MV-4-11 (cell line): ENCODE measurements at regions not wholly inside any gene's neighbourhood (a gene's known extent, or its start where the extent isn't known, plus 50 kb on each side); places are given as distances from the start of the nearest gene placed in this dataset.
"Not testable (repeated sequence)": the region's sequence is repeated elsewhere in the genome, so short reads cannot be mapped to it uniquely, and the experiment has no call there.

Experiments
- DNase-seq: peaks from one replicate; lab custom pipeline; 2025; lab: John Stamatoyannopoulos, UW

DNA sequence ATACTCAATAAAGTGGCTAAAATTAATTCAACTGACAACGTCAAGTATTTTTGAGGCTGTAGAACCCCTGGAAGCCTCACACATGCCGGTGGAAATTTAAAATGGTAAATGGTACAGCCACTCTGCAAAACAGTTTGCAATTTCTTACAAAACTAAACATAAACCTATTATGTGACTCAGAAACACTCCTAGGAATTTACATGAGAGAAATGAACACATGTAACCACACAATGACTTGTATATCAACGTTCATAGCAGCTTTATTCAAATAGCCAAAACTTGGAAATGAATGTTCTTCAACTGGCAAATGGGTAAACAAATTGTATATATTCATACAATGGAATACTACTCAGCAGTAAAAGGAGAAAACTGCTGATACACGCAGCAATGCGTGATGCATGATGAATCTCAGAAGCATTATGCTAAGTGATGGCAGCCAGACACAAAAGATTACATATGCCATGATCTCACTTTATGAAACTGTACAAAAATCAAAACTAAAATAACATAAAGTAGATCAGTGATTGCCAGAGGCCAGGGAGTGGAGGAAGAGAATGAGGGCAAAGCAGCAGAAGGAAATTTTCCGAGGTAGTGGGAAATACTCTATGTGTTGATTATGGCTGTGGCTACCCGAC, 112.5 kb downstream of the FAM50B start:
- DNase-seq: no peak

GRCh38 chr6:3962291-3963280, 113.4 kb downstream of the FAM50B start:
- DNase-seq: no peak

DNA sequence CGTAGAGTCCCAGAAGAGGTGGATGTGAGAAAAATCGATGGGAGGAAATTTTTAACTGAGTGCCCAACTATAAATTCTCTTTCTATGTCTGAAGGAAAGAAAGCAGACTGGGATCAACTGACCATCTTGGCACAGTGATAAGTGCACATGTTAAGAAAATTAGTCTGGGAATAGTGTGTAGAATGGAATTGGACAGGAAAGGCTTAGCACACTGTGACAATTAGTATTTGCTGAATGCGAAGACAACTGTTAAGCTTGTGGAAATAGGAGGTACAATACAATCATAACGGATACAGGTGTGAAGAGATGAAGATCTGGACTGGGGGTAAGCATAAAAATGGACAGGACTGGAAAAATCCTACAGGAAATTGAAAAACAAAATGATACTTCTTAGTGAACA, 114.3 kb downstream of the FAM50B start:
- DNase-seq: no peak

DNA sequence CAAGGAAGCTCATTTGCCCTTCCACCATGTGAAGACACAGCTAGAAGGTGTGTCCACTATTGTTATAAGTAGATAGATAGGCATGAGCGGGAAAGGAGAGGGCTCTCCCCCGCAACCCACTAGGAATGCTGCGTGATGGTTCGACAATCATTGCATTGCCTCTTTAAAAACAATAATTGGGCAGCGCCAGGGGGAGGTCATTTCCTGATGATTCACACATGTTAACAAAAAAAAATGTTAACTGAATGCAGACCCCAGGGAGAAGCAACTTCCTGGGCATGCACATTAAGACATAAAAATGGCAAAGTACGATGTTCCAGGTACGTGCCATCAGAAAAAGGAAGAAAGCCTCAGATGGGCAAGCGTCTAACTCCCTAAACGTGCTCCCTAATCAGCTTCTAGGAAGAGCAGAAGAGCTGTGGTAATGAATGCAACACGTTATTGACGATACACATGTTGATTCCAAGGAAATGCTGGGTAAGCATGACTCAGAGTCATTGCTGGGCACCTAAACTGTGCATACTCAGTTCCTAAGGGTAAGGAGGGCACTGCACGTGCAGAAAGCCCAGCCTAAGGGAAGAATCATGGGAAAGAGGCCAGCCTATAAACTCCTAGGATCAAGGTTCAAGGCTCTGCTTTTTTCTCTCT, 113.7 kb downstream of the FAM217A start:
- DNase-seq: no peak

DNA sequence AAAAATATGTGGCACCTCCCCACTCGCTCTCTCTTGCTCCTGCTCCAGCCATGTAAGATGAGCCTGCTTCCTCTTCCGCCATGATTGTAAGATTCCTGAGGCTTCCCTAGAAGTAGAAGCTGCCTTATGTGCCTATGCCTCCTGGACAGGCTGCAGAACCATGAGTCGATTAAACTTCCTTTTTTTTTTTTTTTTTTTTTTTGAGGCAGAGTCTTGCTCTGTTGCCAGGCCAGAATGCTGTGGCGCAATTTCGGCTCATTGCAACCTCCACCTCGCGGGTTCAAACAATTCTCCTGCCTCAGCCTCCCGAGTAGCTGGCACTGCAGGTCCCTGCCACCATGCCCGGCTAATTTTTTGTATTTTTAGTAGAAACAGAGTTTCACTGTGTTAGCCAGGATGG, 112.5 kb downstream of the FAM217A start:
- DNase-seq: peak; percentile 72

DNA sequence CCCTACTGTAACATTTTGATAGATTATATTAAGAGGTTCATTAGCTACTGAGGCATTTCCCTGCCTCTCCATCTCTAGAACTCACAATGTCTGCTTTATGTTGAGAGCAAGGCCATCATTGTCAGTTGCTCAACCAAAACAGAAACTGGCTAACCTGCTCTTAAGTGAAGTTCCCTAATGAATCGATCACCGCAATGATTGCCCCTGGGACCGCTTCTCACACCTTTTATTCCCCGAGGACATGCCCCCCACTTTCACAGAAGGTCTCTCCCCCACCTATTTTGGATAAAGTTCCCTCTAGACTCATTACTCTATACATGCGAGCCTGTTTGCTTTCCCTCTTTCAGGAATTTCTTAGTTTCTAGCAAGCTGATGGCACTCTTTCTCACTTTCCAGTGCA, 108.8 kb downstream of the FAM217A start:
- no peak for DNase-seq

DNA sequence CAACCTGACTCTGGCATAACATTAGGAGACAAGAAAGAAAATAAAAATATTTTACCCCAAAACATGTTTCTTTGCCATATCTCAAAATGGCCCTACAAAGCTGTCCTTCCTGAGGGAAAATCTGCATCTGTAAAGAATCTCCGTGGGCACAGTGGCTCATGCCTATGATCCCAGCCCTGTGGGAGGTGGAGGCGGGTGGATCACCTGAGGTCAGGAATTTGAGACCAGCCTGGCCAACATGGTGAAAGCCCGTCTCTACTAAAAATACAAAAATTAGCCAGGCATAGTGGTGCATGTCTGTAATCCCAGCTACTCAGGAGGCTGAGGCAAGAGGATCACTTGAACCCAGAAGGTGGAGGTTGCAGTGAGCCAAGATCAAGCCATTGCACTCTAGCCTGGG, 105.8 kb downstream of the FAM217A start:
- not testable (repeated sequence) for DNase-seq

DNA sequence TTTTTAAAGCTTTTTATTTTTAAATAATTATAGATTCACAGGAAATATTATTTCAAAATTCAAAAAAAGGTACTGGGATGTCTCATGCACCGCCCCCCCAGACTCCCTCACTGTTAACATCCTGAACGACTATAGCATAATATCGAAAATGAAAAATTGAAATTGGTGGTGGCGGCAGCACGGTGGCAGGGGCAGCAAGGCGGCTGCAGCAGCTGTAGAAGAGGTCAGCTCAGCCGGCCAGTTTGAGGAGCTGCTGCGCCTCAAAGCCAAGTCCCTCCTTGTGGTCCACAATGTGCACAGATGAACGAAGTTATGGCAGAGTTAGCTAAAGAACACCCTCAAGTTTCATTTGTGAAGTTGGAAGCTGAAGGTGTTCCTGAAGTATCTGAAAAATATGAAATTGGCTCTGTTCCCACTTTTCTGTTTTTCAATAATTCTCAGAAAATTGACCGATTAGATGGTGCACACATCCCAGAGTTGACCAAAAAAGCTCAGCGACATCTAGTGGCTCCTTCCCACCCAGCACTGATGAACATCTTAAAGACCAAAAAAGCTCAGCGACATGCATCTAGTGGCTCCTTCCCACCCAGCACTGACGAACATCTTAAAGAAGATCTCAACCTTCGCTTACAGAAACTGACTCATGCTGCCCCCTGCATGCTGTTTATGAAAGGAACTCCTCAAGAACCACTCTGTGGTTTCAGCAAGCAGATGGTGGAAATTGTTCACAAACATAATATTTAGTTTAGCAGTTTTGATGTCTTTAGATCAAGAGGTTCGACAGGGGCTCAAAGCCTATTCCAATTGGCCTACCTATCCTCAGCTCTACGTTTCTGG, 100.8 kb downstream of the FAM217A start:
- DNase-seq: peak; percentile 74

DNA sequence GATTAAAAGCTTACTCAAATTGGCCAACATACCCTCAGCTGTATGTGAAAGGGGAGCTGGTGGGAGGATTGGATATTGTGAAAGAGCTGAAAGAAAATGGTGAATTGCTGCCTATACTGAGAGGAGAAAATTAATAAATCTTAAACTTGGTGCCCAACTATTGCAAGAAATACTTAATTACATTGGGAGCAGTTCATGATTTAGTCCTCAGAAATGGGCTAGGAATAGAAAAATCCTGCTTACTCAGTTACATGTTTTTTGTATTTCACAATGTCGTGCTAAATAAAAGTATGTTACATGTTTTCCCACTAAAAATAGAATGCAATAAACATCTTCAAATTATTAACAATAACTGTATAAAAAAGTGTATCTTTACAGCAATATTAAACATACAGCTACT, 100.0 kb downstream of the FAM217A start:
- peak; percentile 12 for DNase-seq

GRCh38 chr6:3981917-3982316, 97.0 kb downstream of the FAM217A start:
- no peak for DNase-seq

DNA sequence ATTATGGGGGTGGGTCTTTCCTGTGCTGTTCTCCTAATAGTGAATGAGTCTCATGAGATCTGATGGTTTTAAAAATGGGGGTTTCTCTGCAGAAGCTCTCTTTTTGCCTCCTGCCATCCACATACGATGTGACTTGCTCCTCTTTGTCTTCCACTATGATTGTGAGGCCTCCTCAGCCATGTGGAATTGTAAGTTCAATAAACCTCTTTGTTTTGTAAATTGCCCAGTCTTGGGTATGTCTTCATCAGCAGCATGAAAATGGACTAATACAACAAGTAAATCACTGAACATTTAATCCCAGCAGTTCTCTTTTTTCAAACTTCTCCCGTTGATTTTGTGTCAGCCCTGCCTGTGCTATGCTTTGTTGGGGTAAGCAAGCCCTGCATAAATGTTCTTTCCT, 95.2 kb downstream of the FAM217A start:
- no peak for DNase-seq

DNA sequence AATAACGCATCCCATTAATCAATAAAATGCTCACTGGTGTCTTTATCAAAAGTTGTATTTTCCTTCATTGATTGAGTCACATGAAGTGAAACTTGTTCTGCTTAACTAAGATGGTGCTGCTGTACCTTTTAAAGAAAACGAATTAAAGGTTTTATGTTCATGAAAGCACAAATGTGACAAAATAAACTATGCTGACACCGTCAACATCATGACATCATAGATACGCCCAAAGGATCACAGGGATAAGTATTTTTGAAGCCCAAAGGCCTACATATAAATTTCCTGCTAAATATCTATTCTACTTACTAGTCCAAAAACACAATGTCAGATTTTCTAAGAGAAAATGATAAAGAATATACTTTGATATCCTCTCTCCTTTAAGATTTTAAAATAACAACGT, 94.4 kb downstream of the FAM217A start:
- DNase-seq: no peak

DNA sequence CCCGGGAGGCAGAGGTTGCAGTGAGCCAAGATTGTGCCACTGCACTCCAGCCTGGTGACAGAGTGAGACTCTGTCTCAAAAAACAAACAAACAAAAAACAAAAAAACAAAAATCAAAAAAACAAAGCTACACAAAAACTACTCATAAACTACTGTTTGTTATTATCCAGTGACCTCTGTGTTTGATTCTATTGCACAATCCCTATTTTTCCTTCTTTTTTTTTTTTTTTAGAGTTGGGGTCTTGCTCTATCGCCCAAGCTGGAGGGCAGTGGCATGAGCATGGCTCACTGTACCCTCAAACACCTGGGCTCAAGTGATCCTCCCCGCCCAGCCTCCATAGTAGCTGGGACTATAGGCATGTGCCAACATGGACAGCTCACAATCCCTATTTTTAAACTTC, 92.7 kb downstream of the FAM217A start:
- DNase-seq: no peak

DNA sequence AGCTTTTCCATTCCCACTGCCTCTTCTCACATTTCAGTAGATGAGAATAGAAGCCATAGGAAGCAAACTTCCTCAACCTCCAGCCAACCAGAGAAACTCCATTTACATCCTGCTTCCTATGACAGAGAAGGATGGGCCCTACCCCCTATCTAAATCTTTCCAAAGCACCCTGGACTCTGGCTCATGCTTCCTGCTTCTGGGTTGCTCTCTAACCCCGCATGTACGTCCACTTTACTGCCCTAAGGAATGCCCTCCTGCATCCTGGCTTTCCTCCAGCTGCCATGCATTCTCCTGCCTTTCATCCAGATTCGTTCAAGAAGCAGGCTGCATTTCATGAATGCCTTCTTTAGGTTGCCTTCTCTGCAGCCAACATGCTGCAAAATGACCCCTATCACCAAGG, 91.9 kb downstream of the FAM217A start:
- no peak for DNase-seq

DNA sequence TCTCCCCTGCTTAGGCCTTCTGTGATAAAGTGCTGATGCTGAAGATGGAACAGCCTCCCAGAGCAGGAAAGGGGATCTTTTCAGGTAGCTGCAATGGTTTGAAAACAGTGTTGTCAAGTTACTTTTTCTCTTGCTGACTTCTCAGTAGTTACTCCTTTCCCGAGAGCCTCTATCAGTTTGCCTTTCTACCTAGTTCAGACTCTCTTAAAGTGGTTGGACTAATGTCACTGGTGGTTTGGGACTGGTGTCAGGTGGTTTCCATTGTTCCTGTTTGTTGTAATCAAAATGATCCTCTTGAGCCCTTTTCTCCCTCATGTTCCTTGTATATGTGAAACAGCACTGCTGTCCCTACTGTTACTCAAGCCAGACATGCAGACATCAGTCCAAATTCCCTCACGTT, 91.4 kb downstream of the FAM217A start:
- DNase-seq: no peak

DNA sequence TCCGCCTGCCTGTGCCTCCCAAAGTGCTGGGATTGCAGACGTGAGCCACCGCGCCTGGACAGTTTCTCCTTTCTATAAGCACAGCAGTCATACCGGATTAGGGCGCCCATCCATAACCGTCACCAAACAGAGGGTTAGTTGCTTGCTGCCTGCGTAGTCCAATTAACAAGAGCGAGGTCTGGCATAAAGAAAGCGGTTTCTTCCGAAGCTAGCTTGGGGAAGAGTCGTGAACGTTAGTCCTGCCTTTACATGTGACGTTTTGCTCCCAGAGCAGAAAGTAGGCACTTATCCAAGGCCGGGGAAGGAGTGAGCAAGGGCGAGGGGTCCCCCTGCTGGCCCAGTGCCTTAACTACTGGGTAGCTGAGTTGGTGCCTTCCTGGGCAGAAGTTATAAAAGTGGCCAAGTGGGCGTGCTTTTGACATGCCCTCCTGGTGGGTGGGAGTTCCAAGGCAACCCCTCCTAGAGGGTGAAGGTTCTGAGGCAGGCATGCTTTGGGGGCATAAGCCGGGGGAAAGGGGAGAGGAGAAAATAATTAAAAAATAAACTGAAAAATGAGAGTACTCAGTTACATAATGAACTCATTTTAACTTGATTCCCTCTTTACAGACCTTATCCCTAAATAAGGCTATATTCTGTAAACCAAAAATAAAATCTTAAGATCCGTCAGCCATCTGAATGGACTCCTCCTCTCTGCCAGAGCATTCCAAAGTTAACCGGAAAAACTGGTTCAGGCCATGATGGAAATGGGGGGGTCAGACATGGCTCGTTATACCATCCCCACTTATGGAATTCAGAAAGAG, 88.0 kb downstream of the FAM217A start:
- peak; percentile 73 for DNase-seq

DNA sequence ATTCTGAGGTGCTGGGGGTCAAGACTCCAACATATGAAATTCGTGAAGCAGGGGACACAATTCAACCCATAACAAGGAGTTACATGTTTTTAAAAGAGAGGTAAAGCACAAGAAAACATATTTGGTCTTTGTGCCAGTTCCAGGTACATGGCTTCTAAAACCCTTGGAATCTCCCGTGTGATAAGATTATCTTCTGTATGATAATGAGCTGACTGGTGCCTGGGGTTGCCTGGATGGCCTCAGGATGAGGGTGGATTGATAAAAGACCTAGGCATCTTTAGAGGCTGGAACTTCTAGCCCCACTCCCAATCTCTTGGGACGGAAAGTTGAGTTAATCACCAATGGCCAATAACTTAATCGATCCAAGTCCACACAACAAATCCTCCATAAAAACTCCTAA, 87.0 kb downstream of the FAM217A start:
- DNase-seq: no peak

DNA sequence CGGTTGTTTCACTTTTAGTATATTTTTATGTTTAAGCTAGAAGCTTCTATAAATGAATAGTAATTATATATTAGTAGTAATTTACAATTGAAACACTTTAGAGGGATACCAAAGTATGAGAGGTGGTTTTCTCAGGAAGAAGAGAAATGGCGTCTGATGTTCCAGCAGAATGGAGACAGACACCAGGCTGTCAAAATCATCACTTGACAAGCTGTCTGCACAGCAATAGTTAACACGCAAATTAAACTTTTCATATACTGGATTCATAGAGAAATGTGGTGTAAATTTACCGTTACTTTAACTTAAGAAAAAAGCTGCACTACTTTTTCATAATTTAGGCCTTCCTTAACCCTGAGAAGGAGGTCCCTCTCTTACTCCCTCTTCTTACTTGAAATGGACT, 82.6 kb downstream of the FAM217A start:
- DNase-seq: no peak

DNA sequence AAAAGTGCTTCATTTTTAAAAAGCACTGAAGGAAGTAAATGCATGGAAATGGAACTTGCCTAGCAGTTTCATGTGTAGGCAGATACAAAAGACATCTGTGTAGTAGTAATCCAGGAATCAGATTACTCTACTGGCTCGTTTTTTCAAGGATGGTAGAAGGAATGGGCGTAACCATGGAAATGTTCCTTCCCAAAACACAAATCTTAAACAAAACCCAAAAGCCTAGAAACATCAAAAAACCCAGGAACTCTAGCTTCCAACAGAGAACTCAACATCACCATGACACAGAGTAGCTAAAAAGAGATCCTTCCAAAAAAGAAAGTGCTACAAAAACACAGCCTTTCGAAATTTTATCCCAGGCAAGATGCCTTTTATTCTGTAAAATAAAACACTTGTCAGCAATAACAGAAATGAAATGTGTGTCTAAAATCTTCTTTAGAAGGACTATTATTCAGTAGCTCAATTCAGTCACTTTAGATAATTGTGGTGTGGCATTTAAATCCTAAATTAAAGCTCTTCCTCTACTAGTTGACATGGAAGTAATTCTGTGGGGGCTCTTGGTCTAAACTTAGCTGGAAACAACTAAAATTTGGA, 81.7 kb downstream of the FAM217A start:
- DNase-seq: no peak

GRCh38 chr6:3999800-4000661, 78.9 kb downstream of the FAM217A start:
- no peak for DNase-seq
